SU-DHL-6 (cell line): ENCODE measurements at regions not wholly inside any gene's neighbourhood (a gene's known extent, or its start where the extent isn't known, plus 50 kb on each side); places are given as distances from the start of the nearest gene placed in this dataset.
A peak's percentile ranks its signal among the peaks of the same experiment; 100 is the strongest.

Experiments used
- H2AFZ ChIP-seq: fragments of 200-600 bp; sonication (generic); 2 replicates; pipeline ENCODE4 v1.6.1; 2014; ENCODE audit warnings: low read depth, mild to moderate bottlenecking, moderate library complexity, mixed read lengths, antibody characterized with exemption, low read length; ENCODE audit not compliant: severe bottlenecking
- H3F3A ChIP-seq: fragments of 200-600 bp; shearing (Covaris generic); 2 replicates; pipeline ENCODE4 v1.6.0; 2016; ENCODE audit warnings: antibody characterized with exemption, mild to moderate bottlenecking; ENCODE audit not compliant: insufficient read depth
- H3K27ac ChIP-seq: fragments of 200-600 bp; sonication (generic); 2 replicates; pipeline ENCODE4 v1.5.1; 2016; ENCODE audit warnings: low read depth, mild to moderate bottlenecking, low read length, moderate library complexity, mixed read lengths
- H3K27me3 ChIP-seq: fragments of 200-600 bp; sonication (generic), shearing (Covaris generic); 2 replicates; pipeline ENCODE4 v1.6.0; 2014; ENCODE audit warnings: mild to moderate bottlenecking, low read length
- H3K36me3 ChIP-seq: fragments of 200-600 bp; sonication (generic); 2 replicates; pipeline ENCODE4 v1.6.1; 2014; ENCODE audit warnings: mild to moderate bottlenecking, low read length, mixed read lengths
- H3K4me2 ChIP-seq: fragments of 300-600, 200-600 bp; shearing (Covaris generic), sonication (generic); 2 replicates; pipeline ENCODE4 v1.6.0; 2014; ENCODE audit warnings: low read length, low read depth, mild to moderate bottlenecking; ENCODE audit not compliant: poor library complexity, severe bottlenecking
- H3K4me3 ChIP-seq: fragments of 200-600 bp; sonication (generic); 2 replicates; pipeline ENCODE4 v1.5.1; 2014; ENCODE audit warnings: antibody characterized with exemption, low read length, mild to moderate bottlenecking, mixed read lengths; ENCODE audit not compliant: insufficient read depth, poor library complexity, severe bottlenecking
- H3K79me2 ChIP-seq: fragments of 200-600 bp; sonication (generic); 2 replicates; pipeline ENCODE4 v1.6.1; 2014; ENCODE audit warnings: mild to moderate bottlenecking, low read length, moderate library complexity; ENCODE audit not compliant: insufficient read depth
- H3K9ac ChIP-seq: fragments of 200-600 bp; sonication (generic); 2 replicates; pipeline ENCODE4 v1.7.0; 2014; ENCODE audit warnings: mild to moderate bottlenecking, low read length
- H3K9me2 ChIP-seq: fragments of 200-600 bp; sonication (generic); replicated peaks from 2 replicates; pipeline ENCODE4 v1.6.1; 2014; ENCODE audit warnings: low read length; ENCODE audit not compliant: insufficient read depth
- H3K9me3 ChIP-seq: fragments of 200-600 bp; sonication (generic); 2 replicates; pipeline ENCODE4 v1.6.1; 2014; ENCODE audit warnings: low read length, mixed read lengths; ENCODE audit not compliant: insufficient read depth
- H4K20me1 ChIP-seq: fragments of 200-600 bp; sonication (generic); 2 replicates; pipeline ENCODE4 v1.6.1; 2014; ENCODE audit warnings: low read depth, mild to moderate bottlenecking, antibody characterized with exemption, low read length, moderate library complexity, mixed read lengths
- CTCF ChIP-seq: fragments of 200-600 bp; sonication (generic); IDR thresholded peaks from one replicate; pipeline ENCODE4 v1.5.1; 2017; ENCODE audit warnings: antibody characterized with exemption, mild to moderate bottlenecking, low read length, moderate library complexity; ENCODE audit not compliant: insufficient read depth, poor library complexity, severe bottlenecking
- EZH2phosphoT487 ChIP-seq: fragments of 200-600 bp; sonication (generic), shearing (Covaris generic); conservative IDR thresholded peaks from 2 replicates; pipeline ENCODE4 v1.6.1; 2018; ENCODE audit warnings: mild to moderate bottlenecking, antibody characterized with exemption, low read length, moderate library complexity, mixed read lengths

GRCh38 chr17:36755586-36755985, 154.2 kb downstream of the MRM1 start:
- Histone ChIP-seq H3K27me3 (no peaks in the 10 kb centered on the region), H3K79me2 (no peaks in the 10 kb centered on the region), H3K9me3 (no peaks in the 10 kb centered on the region), H3K4me3 (no peak overlapping the region), H3K4me2 (no peak overlapping the region), H4K20me1 (no peaks in the 10 kb centered on the region), H3K9me2 (no peaks in the 10 kb centered on the region), H3F3A (no peaks in the 10 kb centered on the region), H3K27ac (no peak overlapping the region), H3K9ac (no peak overlapping the region), H3K36me3 (no peaks in the 10 kb centered on the region), H2AFZ (no peak overlapping the region)
- TF ChIP-seq EZH2phosphoT487 (no peak), CTCF (peak; percentile 40)

GRCh38 chr17:36756695-36757094, 155.3 kb downstream of the MRM1 start:
- Histone ChIP-seq H3K79me2 (no peaks in the 10 kb centered on the region), H4K20me1 (no peaks in the 10 kb centered on the region), H3F3A (no peaks in the 10 kb centered on the region), H3K27ac (no peak overlapping the region), H3K4me3 (no peak overlapping the region), H3K27me3 (no peaks in the 10 kb centered on the region), H2AFZ (no peak overlapping the region), H3K9me2 (no peaks in the 10 kb centered on the region), H3K4me2 (no peak overlapping the region), H3K36me3 (no peaks in the 10 kb centered on the region), H3K9me3 (no peaks in the 10 kb centered on the region), H3K9ac (no peak overlapping the region)
- TF ChIP-seq CTCF (no peak), EZH2phosphoT487 (no peak)

GRCh38 chr17:36760425-36760824, 159.0 kb downstream of the MRM1 start:
- H3K79me2 ChIP-seq, result no peaks in the 10 kb centered on the region
- H3K36me3 ChIP-seq, result no peaks in the 10 kb centered on the region
- H2AFZ ChIP-seq, result no peak overlapping the region
- no peaks in the 10 kb centered on the region for H3K27me3 ChIP-seq
- H3K4me3 ChIP-seq, result no peak overlapping the region
- H3K27ac ChIP-seq, result no peak overlapping the region
- no peak overlapping the region for H3K9ac ChIP-seq
- H4K20me1 ChIP-seq, result no peaks in the 10 kb centered on the region
- H3K9me2 ChIP-seq, result no peaks in the 10 kb centered on the region
- no peak for TF ChIP-seq CTCF
- no peak for TF ChIP-seq EZH2phosphoT487
- H3F3A ChIP-seq, result no peaks in the 10 kb centered on the region
- H3K9me3 ChIP-seq, result no peaks in the 10 kb centered on the region
- H3K4me2 ChIP-seq, result no peak overlapping the region
